ENCODE measurements at regions not wholly inside any gene's neighbourhood (a gene's known extent, or its start where the extent isn't known, plus 50 kb on each side); places are given as distances from the start of the nearest gene placed in this dataset.
A peak's percentile ranks its signal among the peaks of the same experiment; 100 is the strongest.

GRCh38 chr2:83654091-83654611 is 804.9 kb downstream of the SUCLG1 start:
- H3K27ac ChIP-seq, result no peak overlapping the region
- H3K4me3 ChIP-seq, result no peak overlapping the region
- H3K9me3 ChIP-seq (ENCODE audit: low read depth), result no peaks in the 10 kb centered on the region
- peak in 1 of 2 donors; percentile 2 for DNase-seq (ENCODE audit: low read depth in 1 of 2, low spot score in 1 of 2)
- H3K36me3 ChIP-seq, result no peaks in the 10 kb centered on the region
- TF ChIP-seq CTCF (IDR thresholded peaks at IDR 0.05; ENCODE audit: low read depth, low read length), result no peak
- no peaks in the 10 kb centered on the region for H3K27me3 ChIP-seq
- H3K4me1 ChIP-seq (ENCODE audit: low read depth), result no peaks in the 10 kb centered on the region

- Histone ChIP-seq H3K4me1 (ENCODE audit: low read depth) (no peaks in the 10 kb centered on the region), H3K27ac (no peak overlapping the region), H3K4me3 (no peak overlapping the region), H3K27me3 (no peaks in the 10 kb centered on the region), H3K9me3 (ENCODE audit: low read depth) (no peaks in the 10 kb centered on the region), H3K36me3 (no peaks in the 10 kb centered on the region)
- peak in 1 of 2 donors; percentile 12 for DNase-seq (ENCODE audit: low read depth in 1 of 2, low spot score in 1 of 2)
- no peak for TF ChIP-seq CTCF (IDR thresholded peaks at IDR 0.05; ENCODE audit: low read depth, low read length)
These were observed 808.2 kb downstream of the SUCLG1 start for GRCh38 chr2:83650898-83651297.

DNA sequence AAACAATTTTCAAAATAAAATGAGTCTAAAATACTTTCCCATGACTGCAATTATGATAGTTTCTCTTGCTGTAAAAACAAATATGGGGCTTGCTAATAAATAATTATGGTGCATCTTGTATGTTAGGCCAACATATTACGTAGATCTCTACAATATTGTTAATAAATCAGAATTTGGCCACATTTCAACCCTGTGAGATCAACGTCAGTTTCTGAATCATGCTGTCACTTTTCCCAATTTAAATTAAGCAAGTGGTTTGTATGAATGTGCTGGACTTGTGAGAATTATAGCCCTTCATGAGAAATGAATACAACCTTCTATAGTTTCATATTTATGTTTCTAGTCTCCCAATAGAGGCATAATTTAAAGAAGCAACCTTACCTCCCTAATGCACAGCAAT is 808.9 kb downstream of the SUCLG1 start:
- Histone ChIP-seq H3K36me3 (no peaks in the 10 kb centered on the region), H3K27me3 (no peaks in the 10 kb centered on the region), H3K9me3 (ENCODE audit: low read depth) (no peaks in the 10 kb centered on the region), H3K27ac (no peak overlapping the region), H3K4me1 (ENCODE audit: low read depth) (no peaks in the 10 kb centered on the region), H3K4me3 (no peak overlapping the region)
- TF ChIP-seq CTCF (IDR thresholded peaks at IDR 0.05; ENCODE audit: low read depth, low read length), result no peak
- no peak for DNase-seq (ENCODE audit: low read depth in 1 of 2, low spot score in 1 of 2)

- no peaks in the 10 kb centered on the region for H3K27me3 ChIP-seq
- H3K27ac ChIP-seq, result no peak overlapping the region
- no peak for DNase-seq (ENCODE audit: low read depth in 1 of 2, low spot score in 1 of 2)
- no peak overlapping the region for H3K4me3 ChIP-seq
- no peaks in the 10 kb centered on the region for H3K4me1 ChIP-seq (ENCODE audit: low read depth)
- no peaks in the 10 kb centered on the region for H3K9me3 ChIP-seq (ENCODE audit: low read depth)
- no peaks in the 10 kb centered on the region for H3K36me3 ChIP-seq
- TF ChIP-seq CTCF (IDR thresholded peaks at IDR 0.05; ENCODE audit: low read depth, low read length), result no peak
These were observed 818.6 kb downstream of the SUCLG1 start for GRCh38 chr2:83640506-83640905.

GRCh38 chr2:83633423-83633822 is 825.7 kb downstream of the SUCLG1 start:
- Histone ChIP-seq H3K4me3 (no peak overlapping the region), H3K27ac (no peak overlapping the region), H3K27me3 (no peaks in the 10 kb centered on the region), H3K4me1 (ENCODE audit: low read depth) (no peaks in the 10 kb centered on the region), H3K9me3 (ENCODE audit: low read depth) (no peaks in the 10 kb centered on the region), H3K36me3 (no peaks in the 10 kb centered on the region)
- no peak for TF ChIP-seq CTCF (IDR thresholded peaks at IDR 0.05; ENCODE audit: low read depth, low read length)
- DNase-seq (ENCODE audit: low read depth in 1 of 2, low spot score in 1 of 2), result no peak

- H3K4me3 ChIP-seq, result no peak overlapping the region
- no peaks in the 10 kb centered on the region for H3K9me3 ChIP-seq (ENCODE audit: low read depth)
- no peak overlapping the region for H3K27ac ChIP-seq
- H3K4me1 ChIP-seq (ENCODE audit: low read depth), result no peaks in the 10 kb centered on the region
- DNase-seq (ENCODE audit: low read depth in 1 of 2, low spot score in 1 of 2), result no peak
- H3K27me3 ChIP-seq, result no peaks in the 10 kb centered on the region
- H3K36me3 ChIP-seq, result no peaks in the 10 kb centered on the region
- TF ChIP-seq CTCF (IDR thresholded peaks at IDR 0.05; ENCODE audit: low read depth, low read length), result no peak
These were observed 828.7 kb downstream of the SUCLG1 start for GRCh38 chr2:83630351-83630750.

All from cardiac muscle cell (in vitro differentiated cells and primary cell).